GM18951 (cell line): ENCODE measurements at regions not wholly inside any gene's neighbourhood (a gene's known extent, or its start where the extent isn't known, plus 50 kb on each side); places are given as distances from the start of the nearest gene placed in this dataset.
"Not testable (repeated sequence)": the region's sequence is repeated elsewhere in the genome, so short reads cannot be mapped to it uniquely, and the experiment has no call there.

ENCODE experiments used
- POLR2A ChIP-seq: IDR thresholded peaks from 4 replicates; pipeline ENCODE4 v1.6.1; 2011; ENCODE audit warnings: mild to moderate bottlenecking; ENCODE audit not compliant: insufficient read length, insufficient read depth; ENCODE audit errors: extremely low read depth
- in situ Hi-C: fragments of 300-500 bp; cut with MboI; formaldehyde crosslinking; loops from one replicate; pipeline ENCODE4 v1.12.0; 2022; ENCODE audit warnings: low sequenced_read_pairs, mixed read lengths, inconsistent platforms; ENCODE audit not compliant: unreplicated experiment

DNA sequence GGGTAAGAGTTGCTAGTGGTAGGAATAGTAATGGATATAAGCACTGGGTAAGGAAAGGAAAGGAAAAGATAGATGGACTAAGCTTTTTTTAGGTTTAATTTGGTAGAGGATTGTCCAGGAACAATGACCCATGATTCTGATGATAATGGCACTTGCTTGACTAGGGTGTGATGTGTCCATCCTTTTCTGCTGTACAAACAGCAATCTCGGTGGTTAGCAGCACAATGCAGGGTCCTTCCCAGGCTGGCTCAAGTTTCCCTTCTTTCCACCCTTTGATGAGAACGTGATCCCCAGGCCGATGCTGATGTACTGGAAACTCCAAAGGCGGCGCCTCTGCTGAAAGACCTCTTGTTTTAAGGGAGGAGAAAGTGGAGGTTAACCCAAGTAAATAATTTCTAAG, 105.3 kb downstream of the TMEM167A start:
- no peak for TF ChIP-seq POLR2A
- in situ Hi-C loops, result no loop called here

DNA sequence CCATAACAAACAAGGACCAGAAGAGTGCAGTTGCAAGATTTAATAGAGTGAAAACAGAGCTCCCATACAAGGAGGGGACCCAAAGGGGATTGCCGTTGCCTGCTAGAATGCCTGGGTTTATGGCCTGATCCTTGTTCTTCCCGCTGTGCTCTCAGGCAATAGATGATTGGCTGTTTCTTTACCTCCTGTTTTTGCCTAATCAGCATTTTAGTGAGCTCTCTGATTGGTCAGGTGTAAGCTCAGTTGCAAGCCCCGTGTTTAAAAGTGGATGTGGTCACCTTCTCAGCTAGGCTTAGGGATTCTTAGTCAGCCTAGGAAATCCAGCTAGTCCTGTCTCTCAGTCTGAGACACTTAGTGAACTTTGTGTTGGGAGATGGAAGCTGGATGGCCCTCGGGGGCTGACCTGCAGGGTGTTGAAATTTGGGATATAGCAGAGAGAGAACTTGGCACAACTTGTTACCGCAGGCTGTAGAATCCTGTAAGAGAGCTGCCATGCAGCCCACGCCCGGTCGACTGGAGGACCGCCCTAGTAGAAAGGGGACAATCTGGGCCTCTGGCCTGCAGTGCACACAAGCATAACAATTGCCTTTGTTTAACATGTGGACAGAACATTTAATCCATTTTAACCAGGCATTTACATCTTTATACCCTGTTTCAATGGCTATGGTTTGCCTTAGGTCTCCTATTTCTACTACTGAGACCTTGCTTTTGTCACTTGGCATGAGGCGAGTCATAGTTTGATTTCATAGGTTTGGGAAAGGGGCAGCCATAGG, 106.0 kb downstream of the TMEM167A start:
- in situ Hi-C loops, result not testable (repeated sequence)

DNA sequence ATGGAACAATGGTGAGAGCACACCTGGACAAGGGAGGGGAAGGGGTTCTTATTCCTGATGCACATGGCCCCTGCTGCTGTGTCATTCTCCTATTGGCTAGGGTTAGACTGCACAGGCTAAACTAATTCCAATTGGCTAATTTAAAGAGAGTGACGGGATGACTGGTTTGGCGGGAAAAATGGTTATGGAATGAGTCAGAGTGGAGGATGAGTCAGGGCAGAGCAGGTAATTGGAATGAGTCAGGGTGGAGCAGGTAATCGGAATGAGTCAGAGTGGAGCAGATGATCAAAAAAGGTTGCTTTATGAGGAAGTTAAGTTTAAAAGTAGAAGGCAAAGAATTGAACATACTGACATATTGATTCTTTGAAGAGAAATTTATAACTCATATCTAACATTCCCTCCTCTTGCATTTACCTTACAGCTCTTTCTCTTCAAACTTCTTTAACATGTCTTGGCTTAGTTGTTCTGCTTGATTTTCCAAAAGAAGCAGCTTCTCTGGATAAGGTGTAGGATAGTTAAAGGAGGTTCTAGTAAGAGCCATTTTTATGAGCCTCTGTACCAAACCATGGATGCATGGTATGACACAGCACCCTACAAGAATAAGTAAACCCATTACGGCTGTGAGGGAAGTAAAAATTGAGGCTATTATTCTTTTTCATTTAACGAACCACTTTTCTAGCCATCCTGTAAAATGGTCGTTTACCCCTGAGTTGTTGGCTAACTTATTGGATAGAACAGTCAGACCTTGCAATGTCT, 107.8 kb downstream of the TMEM167A start:
- in situ Hi-C loops, result not testable (repeated sequence)

DNA sequence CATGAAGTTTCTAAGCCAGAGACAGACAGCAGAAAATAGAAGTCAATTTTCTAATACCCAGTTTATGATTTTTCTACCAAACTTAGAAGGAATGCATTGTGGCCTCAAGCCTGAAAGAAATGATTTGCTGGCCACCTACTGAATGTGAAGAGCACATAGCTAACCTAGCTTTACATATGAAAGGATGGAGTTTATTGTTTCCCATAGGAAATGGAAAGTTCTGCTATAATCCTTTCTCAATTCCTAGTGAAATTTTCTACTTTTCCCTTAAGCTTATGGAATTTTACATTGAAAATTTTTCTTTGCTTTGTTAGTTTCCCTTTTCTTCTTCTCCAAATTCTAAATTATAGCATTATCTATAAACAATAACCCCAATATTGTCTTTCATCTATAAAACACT, 110.1 kb downstream of the TMEM167A start:
- no peak for TF ChIP-seq POLR2A
- in situ Hi-C loops, result no loop called here

DNA sequence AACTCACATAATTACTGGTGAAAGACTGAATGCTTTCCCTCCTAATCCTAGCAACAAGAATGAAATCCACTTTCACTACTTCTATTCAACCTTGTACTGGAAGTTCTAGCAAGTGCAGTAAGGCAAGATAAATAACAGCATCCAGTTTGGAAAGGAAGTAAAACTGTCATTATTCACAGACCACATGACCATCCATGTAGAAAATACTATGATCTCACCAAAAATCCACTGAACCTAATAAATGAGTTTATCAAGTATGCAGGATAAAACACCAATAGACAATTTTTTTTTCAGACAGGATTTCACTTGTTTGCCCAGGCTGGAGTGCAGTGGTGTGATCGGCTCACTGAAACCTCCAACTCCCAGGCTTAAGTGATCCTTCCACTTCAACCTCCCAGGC, 117.7 kb downstream of the TMEM167A start:
- TF ChIP-seq POLR2A, result no peak

DNA sequence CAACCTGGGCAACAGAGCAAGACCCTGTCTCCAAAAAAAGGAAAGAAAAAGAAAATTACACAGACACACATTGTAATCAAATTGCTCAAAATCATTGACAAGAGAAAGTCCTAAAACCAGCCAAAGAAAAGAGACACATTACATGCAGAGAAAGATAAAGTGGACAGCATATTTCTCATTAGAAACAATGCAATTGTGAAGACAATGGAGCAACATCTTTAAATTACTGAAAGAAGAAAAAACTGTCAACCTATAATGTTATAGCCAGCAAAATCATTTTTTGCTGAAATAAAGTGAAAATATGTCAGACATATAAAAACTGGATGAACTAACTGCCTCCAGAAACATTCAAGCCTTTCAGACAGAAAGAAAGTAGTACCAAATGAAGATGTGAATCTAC, 120.6 kb downstream of the TMEM167A start:
- in situ Hi-C loops, result no loop called here
- no peak for TF ChIP-seq POLR2A

More for the DNA sequence above, 117.7 kb downstream of the TMEM167A start:
- in situ Hi-C loops, result no loop called here

DNA sequence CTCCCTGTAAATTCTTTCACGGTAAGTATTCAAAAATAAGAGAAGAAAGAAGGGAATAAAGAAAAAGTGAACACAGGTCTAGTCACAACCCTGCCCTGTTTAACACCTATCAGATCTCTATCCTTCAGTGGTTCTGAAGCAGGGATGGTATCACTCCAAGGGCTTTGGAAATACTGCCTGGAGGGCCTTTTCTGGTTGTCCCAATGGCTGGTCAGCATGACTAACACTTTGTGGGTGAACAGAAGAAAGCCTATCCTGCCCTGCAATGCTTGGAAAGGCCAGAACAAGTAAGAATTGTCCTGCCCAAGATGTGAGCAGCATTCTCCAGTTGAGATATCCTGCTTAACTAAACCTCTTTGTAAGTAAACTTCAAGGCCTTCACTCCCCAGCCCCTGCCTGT, 124.9 kb downstream of the TMEM167A start:
- in situ Hi-C loops, result no loop called here
- no peak for TF ChIP-seq POLR2A

DNA sequence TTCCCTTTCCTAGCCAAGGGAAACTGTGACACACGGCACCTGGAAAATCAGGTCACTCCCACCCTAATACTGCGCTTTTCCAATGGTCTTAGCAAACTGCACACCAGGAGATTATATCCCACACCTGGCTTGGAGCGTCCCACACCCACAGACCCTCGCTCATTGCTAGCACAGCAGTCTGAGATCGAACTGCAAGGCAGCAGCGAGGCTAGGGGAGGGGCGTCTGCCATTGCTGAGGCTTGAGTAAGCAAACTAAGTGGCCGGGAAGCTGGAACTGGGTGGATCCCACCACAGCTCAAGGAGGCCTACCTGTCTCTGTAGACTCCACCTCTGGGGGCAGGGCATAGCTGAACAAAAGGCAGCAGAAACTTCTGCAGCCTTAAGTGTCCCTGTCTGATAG, 132.9 kb downstream of the TMEM167A start:
- in situ Hi-C loops, result not testable (repeated sequence)

DNA sequence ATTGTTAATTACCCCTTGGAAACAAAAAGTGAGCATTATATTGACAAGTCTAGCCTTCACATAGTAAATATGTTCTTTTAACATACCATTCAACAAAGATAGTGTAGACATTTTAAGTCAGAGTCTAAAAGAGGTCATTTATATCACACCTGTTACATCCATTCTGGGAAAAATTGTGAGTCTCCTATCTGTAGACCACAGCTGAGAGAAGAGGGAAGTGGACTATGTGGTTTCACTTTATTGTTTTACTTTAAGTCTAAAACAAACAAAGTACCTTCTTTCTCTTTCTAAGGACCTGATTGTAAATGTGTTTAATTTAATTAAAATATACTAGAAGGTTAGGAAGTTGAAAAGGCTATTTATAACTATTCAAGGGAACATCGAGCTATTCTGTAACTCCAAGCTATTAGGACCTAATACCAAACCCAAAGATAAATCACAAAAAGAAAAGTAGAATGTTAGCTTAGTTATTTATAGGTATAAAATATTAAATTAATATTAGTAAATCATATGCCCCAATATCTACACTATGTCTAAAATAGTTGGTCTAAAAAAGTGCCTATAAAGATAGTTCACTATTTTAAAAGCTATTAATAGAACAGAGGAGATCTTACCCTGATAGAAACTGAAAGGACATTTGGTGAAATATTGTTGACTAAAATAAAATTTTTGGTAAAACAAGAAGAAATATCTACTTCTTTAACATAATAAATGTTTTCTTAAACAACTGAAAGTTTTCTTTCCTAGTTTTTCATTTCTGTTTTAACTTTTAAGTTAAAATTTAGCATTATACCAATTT, 134.9 kb downstream of the TMEM167A start:
- in situ Hi-C loops, result no loop called here
- TF ChIP-seq POLR2A, result no peak

DNA sequence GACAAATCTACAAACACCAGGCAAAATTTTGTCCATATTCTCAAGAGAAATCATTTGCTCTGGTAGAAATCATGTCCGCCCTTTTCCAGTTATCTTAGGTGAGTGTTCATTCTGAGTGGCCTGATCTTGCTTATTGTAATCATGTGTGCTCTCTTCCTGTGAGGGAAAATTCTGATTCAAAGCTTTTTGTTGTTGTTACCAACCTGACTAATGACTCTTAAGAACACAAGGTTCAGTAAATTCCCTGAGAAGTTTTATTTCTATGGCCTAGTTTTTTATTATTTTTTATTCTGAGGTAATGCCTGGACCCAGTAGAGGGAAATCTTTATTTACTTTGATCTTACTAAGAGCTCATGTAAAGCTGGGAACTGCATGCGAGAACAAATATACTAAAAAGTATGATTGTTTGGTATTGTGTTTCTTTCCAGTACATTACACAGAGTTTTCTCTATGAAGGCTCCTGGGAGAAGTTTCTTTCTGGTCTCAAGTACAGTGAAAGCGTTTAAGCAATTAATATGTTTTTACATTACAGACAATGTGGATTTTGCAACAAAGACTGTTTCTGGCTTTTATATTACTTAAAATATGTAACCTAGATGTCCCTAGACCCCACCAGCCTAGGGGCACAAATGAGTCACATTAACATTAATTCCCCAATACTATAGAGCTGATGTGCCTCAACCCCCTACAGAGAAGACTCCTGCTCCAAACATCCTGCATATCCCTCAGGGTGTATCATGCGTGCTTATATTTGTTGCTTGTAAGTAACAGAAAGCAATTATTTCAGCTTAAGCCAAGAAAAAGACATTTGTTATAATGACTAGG, 138.1 kb downstream of the TMEM167A start:
- in situ Hi-C loops, result no loop called here
- no peak for TF ChIP-seq POLR2A

DNA sequence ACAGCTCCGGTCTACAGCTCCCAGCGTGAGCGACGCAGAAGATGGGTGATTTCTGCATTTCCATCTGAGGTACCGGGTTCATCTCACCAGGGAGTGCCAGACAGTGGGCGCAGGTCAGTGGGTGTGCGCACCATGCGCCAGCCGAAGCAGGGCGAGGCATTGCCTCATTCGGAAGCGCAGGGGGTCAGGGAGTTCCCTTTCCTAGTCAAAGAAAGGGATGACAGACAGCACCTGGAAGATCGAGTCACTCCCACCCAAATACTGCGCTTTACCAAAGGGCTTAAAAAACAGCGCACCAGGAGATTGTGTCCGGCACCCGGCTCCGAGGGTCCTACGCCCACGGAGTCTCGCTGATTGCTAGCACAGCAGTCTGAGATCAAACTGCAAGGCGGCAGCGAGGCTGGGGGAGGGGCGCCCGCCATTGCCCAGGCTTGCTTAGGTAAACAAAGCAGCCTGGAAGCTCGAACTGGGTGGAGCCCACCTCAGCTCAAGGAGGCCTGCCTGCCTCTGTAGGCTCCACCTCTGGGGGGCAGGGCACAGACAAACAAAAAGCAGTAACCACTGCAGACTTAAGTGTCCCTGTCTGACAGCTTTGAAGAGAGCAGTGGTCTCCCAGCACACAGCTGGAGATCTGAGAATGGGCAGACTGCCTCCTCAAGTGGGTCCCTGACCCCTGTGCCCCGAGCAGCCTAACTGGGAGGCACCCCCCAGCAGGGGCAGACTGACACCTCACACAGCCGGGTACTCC, 144.5 kb downstream of the TMEM167A start:
- in situ Hi-C loops, result not testable (repeated sequence)

DNA sequence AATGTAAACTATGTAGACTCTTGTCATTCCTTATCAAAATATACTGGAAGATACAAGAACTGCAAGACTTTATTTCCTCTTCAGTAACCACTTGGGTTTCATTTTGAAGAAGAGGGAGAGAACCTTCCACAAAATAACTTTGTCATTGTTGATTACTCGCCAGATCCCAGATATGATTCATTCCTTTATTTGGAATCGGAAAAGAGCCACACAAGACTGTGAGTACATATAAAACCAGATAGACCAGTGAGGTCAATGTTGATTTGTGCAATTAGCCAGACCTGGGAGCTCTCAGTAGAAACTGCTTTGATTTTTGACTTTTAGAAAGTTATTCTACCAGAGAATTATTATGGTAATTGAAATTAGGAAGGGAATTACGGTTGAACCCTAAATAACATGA, 146.1 kb downstream of the TMEM167A start:
- TF ChIP-seq POLR2A, result no peak
- in situ Hi-C loops, result no loop called here

DNA sequence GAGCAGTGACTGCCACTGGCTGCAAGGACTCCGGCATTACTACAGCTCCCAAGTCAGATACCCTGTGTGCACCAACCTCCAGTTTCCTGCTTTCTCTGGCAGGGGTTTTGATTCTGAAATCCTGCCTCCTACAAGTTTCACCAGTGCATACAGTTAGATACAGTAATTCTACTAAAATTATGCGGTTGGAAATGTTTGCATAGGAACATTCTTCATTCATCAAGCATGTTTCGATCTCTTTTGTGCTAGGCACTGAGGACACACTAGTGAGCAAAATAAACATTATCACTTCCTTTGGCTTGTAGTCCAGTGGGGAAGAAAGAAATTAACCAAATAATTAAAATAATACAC, 152.2 kb downstream of the TMEM167A start:
- in situ Hi-C loops, result no loop called here
- no peak for TF ChIP-seq POLR2A
